CD4-positive, alpha-beta T cell treated with Interleukin-12 subunit alpha and Interleukin-12 subunit beta, for 1 hour (primary cell): ENCODE measurements at regions not wholly inside any gene's neighbourhood (a gene's known extent, or its start where the extent isn't known, plus 50 kb on each side); places are given as distances from the start of the nearest gene placed in this dataset.

ENCODE experiments used
- DNase-seq: peaks from one replicate; pipeline ENCODE4 v3.0.0-alpha.2; 2020

- DNase-seq: no peak
Measured at GRCh38 chr20:12305188-12305950, 387.7 kb downstream of the BTBD3 start.

DNA sequence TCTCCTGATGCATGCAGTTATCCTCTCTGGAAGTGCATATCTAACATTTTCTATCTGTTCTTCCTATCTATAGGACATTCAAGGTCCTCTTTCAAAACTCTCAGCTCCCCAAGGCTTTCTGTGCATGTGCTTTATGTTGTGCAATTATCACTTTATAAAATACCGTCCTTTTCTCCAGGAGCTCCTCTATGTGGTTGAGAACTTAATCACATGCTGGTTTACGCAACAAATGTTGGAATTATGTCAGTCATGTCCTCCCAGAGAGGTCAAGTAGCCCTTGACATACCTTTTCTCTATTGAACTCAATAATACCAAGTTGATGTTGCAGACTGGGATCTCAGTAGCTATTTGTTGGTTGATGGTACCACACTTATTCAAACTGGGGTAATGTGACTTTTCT lies 388.4 kb downstream of the BTBD3 start:
- no peak for DNase-seq

GRCh38 chr20:12311094-12311865 lies 393.6 kb downstream of the BTBD3 start:
- DNase-seq: no peak

DNA sequence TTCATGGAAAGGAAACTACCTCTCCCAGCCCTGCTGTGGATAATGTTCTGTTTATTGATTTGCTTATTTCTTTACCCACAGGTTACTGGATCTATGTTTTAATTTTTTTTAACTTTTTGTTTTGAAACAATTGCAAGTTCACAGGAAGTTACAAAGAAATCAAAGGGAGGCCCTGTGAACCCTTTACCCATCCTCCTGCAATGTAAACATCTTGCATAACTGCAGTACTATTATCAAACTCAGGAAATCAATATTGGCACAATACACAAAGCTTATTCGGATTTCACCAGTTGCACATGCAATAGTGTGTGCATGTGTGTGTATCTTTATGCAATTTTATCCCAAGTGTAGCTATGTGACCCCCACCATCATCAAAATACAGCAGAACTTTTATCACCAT lies 398.0 kb downstream of the BTBD3 start:
- DNase-seq: no peak

- no peak for DNase-seq
Measured at GRCh38 chr20:12316794-12317193, 399.1 kb downstream of the BTBD3 start.

DNA sequence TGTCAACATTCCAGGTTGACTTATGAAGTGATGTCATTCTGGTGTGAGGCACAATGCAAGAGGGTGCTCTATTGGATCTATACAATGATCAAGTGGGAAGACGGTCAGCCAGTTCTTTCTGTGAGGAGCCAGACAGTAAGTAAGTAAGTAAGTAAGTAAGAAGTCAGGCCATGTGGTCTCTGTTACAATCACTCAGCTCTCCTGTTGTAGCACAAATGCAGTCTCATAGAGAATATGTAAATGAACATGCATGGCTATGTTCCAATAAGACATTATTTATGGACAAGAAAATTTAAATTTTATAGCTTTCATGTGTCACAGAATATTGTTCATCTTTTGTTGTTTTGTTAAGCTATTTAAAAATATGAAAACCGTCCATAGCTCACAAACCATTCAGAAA lies 399.7 kb downstream of the BTBD3 start:
- DNase-seq: no peak

DNA sequence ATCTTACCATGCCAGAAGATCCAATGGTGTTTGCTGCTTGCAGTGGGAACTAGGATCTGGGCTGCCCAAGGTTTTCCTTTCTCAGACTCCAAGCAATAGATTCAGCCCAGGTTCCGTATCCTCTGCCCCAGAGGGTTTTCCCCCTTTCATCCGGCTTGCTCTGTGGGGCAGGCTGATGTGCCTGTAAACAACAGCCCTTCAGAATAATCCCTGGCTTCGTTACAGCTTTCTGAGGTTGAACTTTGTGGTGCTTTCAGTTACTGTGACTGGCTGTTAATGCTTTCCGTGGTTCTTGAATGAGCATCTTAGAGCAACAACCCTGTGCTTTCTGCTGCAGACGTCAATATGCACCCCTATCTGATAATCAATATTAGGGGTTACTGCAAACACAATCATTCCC lies 400.4 kb downstream of the BTBD3 start:
- DNase-seq: no peak

- DNase-seq: no peak
Measured at GRCh38 chr20:12321736-12322135, 404.0 kb downstream of the BTBD3 start.

DNA sequence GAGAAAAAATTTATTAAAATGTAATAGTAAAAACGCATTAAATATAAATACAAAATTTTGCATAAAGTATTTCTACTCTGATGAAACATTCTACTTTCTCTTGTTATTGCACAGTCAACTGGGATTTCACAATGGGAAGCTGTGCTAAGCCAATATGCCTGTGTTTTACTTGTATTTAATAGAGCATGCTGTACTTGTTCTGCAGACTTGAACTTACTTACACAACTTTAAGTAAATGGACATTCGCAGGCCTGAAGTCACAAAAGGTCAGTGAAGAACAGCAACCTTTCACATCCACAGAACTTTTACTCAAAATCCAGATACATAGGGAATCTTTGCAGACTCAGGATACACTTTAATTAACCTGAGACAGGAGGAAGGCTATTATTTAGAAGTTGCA lies 409.5 kb downstream of the BTBD3 start:
- DNase-seq: no peak

GRCh38 chr20:12331236-12331635 lies 413.5 kb downstream of the BTBD3 start:
- DNase-seq: no peak

DNA sequence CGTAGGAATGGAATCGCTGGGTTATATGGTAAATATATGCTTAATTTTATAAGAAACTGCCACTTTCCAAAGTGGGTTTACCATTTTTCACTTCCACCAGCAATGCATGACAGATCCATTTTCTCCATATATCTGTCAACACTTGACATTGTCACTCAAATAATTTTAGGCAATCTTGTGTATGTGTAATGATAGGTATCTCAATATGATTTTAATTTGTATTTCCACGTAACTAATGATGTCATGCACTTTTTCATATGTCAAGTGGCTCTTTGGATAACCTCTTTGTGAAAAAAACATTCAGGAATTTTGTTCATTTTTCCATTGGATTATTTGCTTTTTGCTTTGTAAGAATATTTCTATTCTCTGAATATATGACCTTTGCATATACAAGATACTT lies 419.9 kb downstream of the BTBD3 start:
- DNase-seq: no peak

DNA sequence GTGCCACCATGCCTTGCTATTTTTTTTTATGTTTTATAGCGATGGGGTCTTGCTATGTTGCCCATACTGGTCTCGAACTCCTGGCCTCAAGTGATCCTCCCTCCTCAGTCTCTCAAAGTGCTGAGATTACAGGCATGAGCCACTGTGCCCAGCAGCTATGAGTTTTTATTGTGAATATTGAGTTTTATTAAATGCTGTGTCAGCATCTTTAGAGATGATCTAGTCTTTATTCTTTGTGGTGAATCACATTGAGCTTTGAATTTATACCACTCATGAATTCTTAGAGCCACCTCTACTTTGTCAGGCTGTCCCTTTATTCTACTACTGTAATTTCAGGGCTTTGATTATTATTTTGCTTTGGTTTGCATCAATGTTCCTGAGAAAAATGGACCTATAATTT lies 428.3 kb downstream of the BTBD3 start:
- DNase-seq: no peak

- DNase-seq: no peak
Measured at GRCh38 chr20:12353842-12354241, 436.1 kb downstream of the BTBD3 start.

DNA sequence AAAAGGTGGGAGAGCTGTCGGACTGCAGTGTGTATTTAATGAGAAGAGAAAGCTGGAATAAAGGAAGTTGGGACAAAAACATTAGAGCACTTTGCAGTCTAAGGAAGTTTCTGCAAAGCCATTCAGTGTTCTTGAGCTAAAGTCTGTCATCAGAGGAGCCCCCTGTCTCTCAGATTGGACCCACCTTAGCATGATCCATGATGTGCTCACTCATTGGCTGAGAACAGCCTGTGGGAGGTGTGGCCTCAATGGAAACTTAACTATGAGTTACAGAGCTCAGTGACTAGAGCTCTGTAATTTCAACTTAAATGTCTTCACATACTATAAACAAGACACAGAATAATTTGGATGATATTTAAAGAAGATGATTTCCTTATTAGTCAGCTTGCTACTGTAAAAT lies 437.0 kb downstream of the BTBD3 start:
- DNase-seq: no peak

GRCh38 chr20:12355185-12355584 lies 437.5 kb downstream of the BTBD3 start:
- DNase-seq: no peak

GRCh38 chr20:12358006-12358654 lies 440.4 kb downstream of the BTBD3 start:
- no peak for DNase-seq

GRCh38 chr20:12358655-12359009 lies 440.9 kb downstream of the BTBD3 start:
- no peak for DNase-seq

DNA sequence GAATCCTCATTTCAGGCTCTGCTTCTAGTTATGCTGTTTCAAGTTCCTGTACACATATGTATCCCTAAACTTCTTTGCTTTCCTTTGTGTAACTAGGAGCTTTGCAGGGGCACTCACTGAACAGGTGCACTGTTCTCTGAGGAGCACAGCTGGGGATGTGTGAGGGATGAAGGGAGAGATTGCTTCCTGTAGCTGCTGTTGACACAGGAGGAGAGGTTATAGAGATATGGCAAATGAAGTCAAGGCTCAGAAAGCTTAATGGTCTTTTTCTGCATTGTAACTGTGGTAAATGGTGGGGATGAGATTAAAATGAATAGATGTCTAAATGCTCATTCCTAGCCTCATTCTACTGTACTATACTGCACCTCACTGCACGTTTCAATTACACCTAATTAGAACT lies 454.3 kb downstream of the BTBD3 start:
- no peak for DNase-seq

DNA sequence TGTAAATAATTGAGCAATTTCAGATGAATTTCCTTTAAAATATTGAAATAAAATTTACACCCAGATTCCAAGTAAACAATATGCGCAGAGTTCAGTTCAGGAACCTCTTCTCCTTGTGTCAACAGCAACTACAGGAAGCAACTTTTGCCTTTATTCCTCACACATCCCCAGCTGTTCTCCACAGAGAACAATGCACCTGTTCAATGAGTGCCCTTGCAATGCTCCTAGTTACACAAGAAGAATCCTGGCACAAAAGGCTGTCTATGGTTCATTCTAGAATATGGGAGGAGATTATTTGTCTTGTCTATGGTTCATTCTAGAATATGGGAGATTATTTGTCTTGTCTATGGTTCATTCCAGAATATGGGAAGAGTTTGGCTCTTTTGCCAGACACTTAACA lies 454.9 kb downstream of the BTBD3 start:
- no peak for DNase-seq

DNA sequence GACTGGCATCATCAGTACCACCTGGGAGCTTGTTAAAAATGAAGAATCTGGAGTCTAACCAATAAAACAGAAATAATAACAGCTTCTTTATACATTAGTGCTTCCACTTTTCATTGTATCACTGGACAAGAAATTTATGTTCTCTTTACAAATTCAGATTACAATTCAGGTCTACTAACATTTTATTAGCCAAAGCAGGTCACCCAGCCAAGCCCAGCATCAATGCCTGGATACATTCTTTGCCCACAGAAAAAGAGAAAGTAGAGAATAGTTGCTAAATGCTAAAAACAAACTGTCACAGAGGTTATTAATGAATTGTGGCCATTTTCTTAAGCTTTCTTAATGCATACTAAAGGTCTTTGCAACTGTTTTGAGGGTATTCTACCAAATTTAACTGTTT lies 458.3 kb downstream of the BTBD3 start:
- DNase-seq: no peak

DNA sequence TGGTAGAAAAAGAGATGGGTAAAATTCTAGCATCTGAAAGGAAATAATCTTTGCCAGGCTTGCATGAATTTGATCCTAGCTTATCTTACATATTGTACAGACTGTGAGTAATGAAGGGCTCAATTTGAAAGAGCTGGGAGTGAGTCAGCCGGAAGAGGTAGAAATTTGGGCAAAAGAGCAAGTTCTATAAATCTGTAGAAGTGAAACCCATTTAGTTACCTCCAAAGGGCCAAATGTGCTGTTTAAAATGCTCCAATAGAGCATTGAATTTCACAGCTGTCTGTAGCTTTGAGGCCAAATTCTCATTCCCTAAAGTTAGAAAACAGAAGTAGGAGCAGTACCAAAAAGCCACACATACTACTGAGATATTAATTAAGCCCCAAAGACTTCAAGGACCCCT lies 466.1 kb downstream of the BTBD3 start:
- DNase-seq: no peak

DNA sequence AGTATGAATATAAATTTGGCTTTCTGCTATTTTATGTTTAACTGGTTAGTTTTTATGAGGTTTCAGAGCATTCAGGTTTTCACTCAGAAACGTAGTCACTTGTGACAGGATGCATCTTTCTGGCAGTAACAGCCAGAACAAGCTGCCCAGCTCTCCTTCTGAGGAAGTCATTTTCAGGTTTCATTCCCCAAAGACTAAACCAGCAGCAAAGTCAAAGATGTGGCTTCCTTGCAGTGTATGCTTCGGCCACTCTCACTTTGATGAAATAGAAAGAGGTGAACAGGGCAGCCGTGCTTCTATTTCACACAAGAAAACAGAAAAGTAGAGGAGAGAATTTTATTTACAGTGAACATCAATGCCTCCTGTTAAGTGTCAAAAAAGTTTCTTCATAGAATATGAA lies 469.1 kb downstream of the BTBD3 start:
- DNase-seq: no peak

DNA sequence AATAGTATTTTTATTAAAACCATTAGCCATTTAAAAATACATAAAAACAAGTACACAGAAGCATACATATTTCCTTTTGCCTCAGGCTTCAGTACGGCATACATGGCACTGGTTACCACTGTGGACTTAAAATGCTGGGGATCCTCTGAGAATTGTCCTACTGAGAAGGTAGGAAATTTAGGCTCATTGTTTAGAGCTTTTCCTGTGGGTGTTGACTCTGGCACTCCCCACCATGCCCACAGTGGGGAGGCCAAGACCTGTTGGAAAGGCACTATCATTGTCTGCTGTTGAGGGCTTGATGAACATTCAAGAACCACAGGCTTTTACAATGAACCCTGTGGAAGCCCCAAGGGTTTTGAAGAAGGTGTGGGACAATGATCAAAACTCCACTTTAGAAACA lies 473.4 kb downstream of the BTBD3 start:
- DNase-seq: no peak

- no peak for DNase-seq
Measured at GRCh38 chr20:12394786-12395185, 477.1 kb downstream of the BTBD3 start.
